Keratinocyte (primary cell): ENCODE measurements at regions not wholly inside any gene's neighbourhood (a gene's known extent, or its start where the extent isn't known, plus 50 kb on each side); places are given as distances from the start of the nearest gene placed in this dataset.

Source experiments
- DNase-seq: peaks from one replicate; pipeline ENCODE4 v3.0.0-alpha.2; 2011; ENCODE audit warnings: low read depth, missing footprints, low spot score
- FAIRE-seq: peaks from 2 replicates; lab custom pipeline; 2011; peaks lifted over from hg19 to GRCh38; lab: Jason Lieb, UNC
- H2AFZ ChIP-seq: 2 replicates; pipeline ENCODE4 v1.6.0; 2012; ENCODE audit warnings: low read length, control low read depth, inconsistent platforms; ENCODE audit not compliant: control insufficient read depth
- H3K27ac ChIP-seq: 2 replicates; pipeline ENCODE4 v1.5.1; 2011; ENCODE audit warnings: low read length; ENCODE audit not compliant: control insufficient read depth, insufficient read depth
- H3K27me3 ChIP-seq: 3 replicates; pipeline ENCODE4 v1.6.0; 2011; ENCODE audit warnings: low read length; ENCODE audit not compliant: control insufficient read depth, insufficient read depth; ENCODE audit errors: extremely low read depth
- H3K36me3 ChIP-seq, 2 experiments: 2 replicates in 1 of 2; 3 replicates in 1 of 2; pipeline ENCODE4 v1.5.1; 2011; ENCODE audit warnings: low read length in 2 of 2, mild to moderate bottlenecking in 1 of 2; ENCODE audit not compliant: control insufficient read depth in 2 of 2, insufficient read depth in 2 of 2; ENCODE audit errors: extremely low read depth in 1 of 2
- H3K4me1 ChIP-seq: 3 replicates; pipeline ENCODE4 v1.5.1; 2011; ENCODE audit warnings: low read length; ENCODE audit not compliant: control insufficient read depth, insufficient read depth; ENCODE audit errors: extremely low read depth
- H3K4me2 ChIP-seq: 3 replicates; pipeline ENCODE4 v1.6.0; 2011; ENCODE audit warnings: low read depth, low read length; ENCODE audit not compliant: control insufficient read depth, insufficient read depth; ENCODE audit errors: extremely low read depth
- H3K4me3 ChIP-seq, 3 experiments: fragments of 200-600 bp in 1 of 3; sonication (generic) in 1 of 3; 2 replicates in 2 of 3; 3 replicates in 1 of 3; pipeline ENCODE4 v1.5.1; 2011 to 2016; ENCODE audit warnings: low read length in 3 of 3, mild to moderate bottlenecking in 3 of 3, control low read depth in 2 of 3, inconsistent platforms in 1 of 3, low read depth in 1 of 3, mixed read lengths in 1 of 3, mixed run types in 1 of 3, moderate library complexity in 1 of 3; ENCODE audit not compliant: control insufficient read depth in 2 of 3, insufficient read depth in 2 of 3; ENCODE audit errors: extremely low read depth in 1 of 3
- H3K79me2 ChIP-seq: 2 replicates; pipeline ENCODE4 v1.6.0; 2012; ENCODE audit warnings: low read length; ENCODE audit not compliant: control insufficient read depth, insufficient read depth
- H3K9ac ChIP-seq: 3 replicates; pipeline ENCODE4 v1.6.0; 2011; ENCODE audit warnings: low read length; ENCODE audit not compliant: control insufficient read depth, insufficient read depth; ENCODE audit errors: extremely low read depth
- H3K9me1 ChIP-seq: 3 replicates; pipeline ENCODE4 v1.6.0; 2011; ENCODE audit warnings: low read length; ENCODE audit not compliant: control insufficient read depth, insufficient read depth; ENCODE audit errors: extremely low read depth
- H3K9me3 ChIP-seq: 2 replicates; pipeline ENCODE4 v1.5.1; 2012; ENCODE audit warnings: low read depth, low read length; ENCODE audit not compliant: control insufficient read depth
- H4K20me1 ChIP-seq: 3 replicates; pipeline ENCODE4 v1.6.0; 2011; ENCODE audit warnings: low read length; ENCODE audit not compliant: control insufficient read depth, insufficient read depth; ENCODE audit errors: extremely low read depth
- CTCF ChIP-seq, 3 experiments: IDR thresholded peaks in 1 of 3; conservative IDR thresholded peaks in 1 of 3; optimal IDR thresholded peaks in 1 of 3; 2 replicates in 2 of 3; 3 replicates in 1 of 3; pipeline versions ENCODE3 to v1.5.1; 2011; ENCODE audit warnings: low read length in 3 of 3, mild to moderate bottlenecking in 3 of 3, moderate library complexity in 2 of 3, control low read depth in 1 of 3, inconsistent platforms in 1 of 3; ENCODE audit not compliant: insufficient read depth in 2 of 3; ENCODE audit errors: extremely low read depth in 1 of 3
- EZH2 ChIP-seq: IDR thresholded peaks from one replicate; pipeline ENCODE4 v1.6.1; 2012; ENCODE audit warnings: inconsistent platforms, mild to moderate bottlenecking, low read length, moderate library complexity
- dilution Hi-C: fragments of 300-500 bp; cut with MboI; formaldehyde crosslinking; loops from one replicate; pipeline ENCODE4 v1.7.0; 2020; ENCODE audit warnings: low sequenced_read_pairs; ENCODE audit not compliant: extremely low pct_ligation_motif_present

- Histone ChIP-seq H3K4me3 (no peak overlapping the region), H3K27ac (no peak overlapping the region), H4K20me1 (no peaks in the 10 kb centered on the region), H3K36me3 (no peaks in the 10 kb centered on the region), H3K27me3 (no peaks in the 10 kb centered on the region), H3K4me1 (peaks cover 5% of the 10 kb centered on the region), H3K4me2 (no peak overlapping the region), H3K9ac (no peak overlapping the region), H3K9me3 (no peaks in the 10 kb centered on the region), H2AFZ (no peak overlapping the region), H3K9me1 (no peaks in the 10 kb centered on the region), H3K79me2 (no peaks in the 10 kb centered on the region)
- DNase-seq: no peak
- TF ChIP-seq CTCF (optimal IDR thresholded peaks at IDR 0.05 in 1 of 3, IDR thresholded peaks at IDR 0.05 in 1 of 3, conservative IDR thresholded peaks at IDR 0.05 in 1 of 3; ENCODE audit: extremely low read depth in 1 of 3, insufficient read depth in 2 of 3, low read length in 3 of 3) (no peak), EZH2 (no peak)
- dilution Hi-C loops: no loop called here
- FAIRE-seq: no peak
These were observed 80.0 kb downstream of the BTG1 start for GRCh38 chr12:92065639-92066038.

- Histone ChIP-seq H3K4me1 (peaks cover 7% of the 10 kb centered on the region), H3K9me1 (no peaks in the 10 kb centered on the region), H3K4me2 (peak overlapping the region; percentile 24), H3K27me3 (no peaks in the 10 kb centered on the region), H3K9ac (no peak overlapping the region), H2AFZ (peak overlapping the region; percentile 64), H3K4me3 (no peak overlapping the region), H3K27ac (no peak overlapping the region), H3K79me2 (no peaks in the 10 kb centered on the region), H3K9me3 (no peaks in the 10 kb centered on the region), H3K36me3 (no peaks in the 10 kb centered on the region), H4K20me1 (no peaks in the 10 kb centered on the region)
- TF ChIP-seq CTCF (optimal IDR thresholded peaks at IDR 0.05 in 1 of 3, IDR thresholded peaks at IDR 0.05 in 1 of 3, conservative IDR thresholded peaks at IDR 0.05 in 1 of 3; ENCODE audit: extremely low read depth in 1 of 3, insufficient read depth in 2 of 3, low read length in 3 of 3) (no peak), EZH2 (no peak)
- FAIRE-seq: peak; percentile 26
- dilution Hi-C loops: no loop called here
- DNase-seq: no peak
These were observed 80.6 kb downstream of the BTG1 start for GRCh38 chr12:92065018-92065499.
